ENCODE measurements at regions not wholly inside any gene's neighbourhood (a gene's known extent, or its start where the extent isn't known, plus 50 kb on each side); places are given as distances from the start of the nearest gene placed in this dataset.

DNA sequence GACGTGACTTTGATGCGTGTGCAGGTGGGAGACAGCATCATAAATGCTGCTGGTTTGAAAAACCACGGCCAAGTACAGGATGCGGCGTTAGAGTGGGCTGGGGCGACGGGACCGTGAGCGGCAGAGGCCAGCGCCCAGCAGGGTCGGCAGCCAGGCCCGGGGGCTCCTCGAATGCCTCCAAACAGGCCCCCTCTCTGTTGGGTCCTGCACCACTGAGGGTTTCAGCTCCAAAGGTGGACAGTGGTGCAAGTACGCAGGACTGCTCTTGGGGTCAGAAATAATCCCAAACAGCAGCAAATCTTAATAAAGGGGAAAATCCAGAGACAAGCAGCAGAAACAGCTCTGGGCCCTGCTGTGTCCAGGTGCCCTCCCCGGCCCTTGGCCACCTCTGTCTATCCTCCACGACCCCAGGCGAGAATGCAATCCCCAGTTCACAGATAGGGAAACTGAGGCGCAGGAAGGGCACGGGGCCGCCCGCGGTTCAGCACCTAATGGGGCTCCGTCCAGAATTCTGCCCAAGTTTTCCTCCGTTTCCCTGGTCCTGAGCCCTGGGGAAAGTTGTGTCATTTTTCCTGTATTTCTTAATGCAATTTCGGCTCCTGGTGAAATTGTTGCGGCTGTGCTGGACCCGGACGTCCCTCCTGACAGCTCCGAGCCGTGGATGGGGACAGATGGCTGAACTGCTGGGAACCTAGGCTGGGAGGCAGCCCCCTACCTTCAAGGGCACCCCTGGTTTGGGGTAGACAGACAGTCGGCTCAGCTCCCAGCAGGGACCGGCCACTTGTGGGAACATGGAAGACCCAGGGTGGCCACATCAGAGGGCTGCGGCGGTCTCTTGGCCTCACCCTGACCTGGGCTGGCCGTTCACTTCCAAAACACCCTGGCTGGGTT lies 97.4 kb downstream of the FOXL3 start:
- no peak for DNase-seq

GRCh38 chr7:388023-388960 lies 98.3 kb downstream of the FOXL3 start:
- DNase-seq, result no peak

DNA sequence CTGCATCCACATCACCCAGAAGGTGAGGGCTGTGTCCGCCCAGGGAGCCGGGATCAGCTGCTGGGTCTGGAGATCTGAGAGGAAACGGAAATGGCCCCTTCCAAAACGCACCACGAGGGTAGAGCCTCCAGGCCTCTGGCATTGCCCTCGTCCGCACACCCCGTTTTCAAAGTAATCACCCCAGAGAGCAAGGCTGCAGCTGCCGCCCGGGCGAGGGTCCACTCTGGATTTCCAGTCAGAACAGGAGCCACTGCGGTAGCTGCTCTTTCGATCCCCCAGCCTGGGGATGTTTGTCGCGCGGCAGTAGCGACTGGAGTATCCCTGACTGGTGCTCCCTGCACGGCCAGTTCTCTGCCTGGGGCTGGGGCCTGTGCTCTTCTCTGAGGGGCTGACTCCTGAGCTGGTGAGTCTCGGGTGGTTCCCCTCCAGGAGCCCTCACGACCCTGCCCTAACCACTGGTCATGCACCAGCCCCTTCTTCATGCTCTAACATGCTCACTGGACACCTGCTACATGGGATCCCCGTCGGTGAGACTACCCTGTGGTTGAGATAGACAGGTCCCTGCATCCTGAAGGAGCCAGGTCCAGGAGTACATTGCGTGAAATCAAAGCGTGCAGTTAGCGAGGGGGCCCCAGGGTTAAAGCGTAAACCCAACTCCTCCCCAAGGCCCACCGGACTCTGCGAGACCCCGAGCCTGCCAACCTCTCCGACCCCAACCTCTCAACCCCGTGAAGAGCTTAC lies 99.2 kb downstream of the FOXL3 start:
- DNase-seq, result no peak

GRCh38 chr7:389911-390601 lies 100.1 kb downstream of the FOXL3 start:
- no peak for DNase-seq

- DNase-seq, result no peak
These were observed 100.9 kb downstream of the FOXL3 start for GRCh38 chr7:390761-391410.

- DNase-seq, result no peak
These were observed 101.5 kb downstream of the FOXL3 start for GRCh38 chr7:391411-391951.

DNA sequence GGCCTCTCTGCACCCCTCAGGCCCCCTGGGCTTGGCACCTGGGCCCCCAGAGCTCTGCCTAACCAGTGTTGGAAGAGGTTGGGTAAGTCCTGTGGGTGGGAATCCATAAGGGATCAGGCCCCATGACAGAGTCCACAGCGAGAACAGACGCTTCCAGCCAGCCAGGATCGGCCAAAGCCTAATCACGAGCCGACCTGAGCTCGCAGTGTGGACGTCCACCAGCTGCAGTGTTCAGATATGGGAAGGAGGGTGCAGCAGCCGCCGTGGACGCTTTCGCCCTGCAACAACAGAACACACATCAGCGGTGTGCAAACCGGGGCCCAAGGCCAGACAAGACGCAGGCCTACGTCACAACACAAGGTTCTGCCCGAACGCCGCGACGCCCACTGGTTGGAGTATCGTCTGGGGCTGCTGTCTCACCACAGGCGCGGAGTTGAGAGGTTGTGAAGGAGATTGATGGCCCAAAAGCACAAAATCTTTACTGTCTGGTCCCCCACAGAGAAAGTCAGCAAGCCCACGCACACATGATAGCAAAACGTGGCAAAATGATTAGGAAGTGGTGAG lies 102.1 kb downstream of the FOXL3 start:
- no peak for DNase-seq

- no peak for DNase-seq
These were observed 102.9 kb downstream of the FOXL3 start for GRCh38 chr7:392822-393221.

GRCh38 chr7:395643-396042 lies 105.7 kb downstream of the FOXL3 start:
- DNase-seq, result no peak

GRCh38 chr7:398888-399287 lies 108.9 kb downstream of the FOXL3 start:
- DNase-seq, result no peak

GRCh38 chr7:400901-401485 lies 111.0 kb downstream of the FOXL3 start:
- DNase-seq, result no peak

DNA sequence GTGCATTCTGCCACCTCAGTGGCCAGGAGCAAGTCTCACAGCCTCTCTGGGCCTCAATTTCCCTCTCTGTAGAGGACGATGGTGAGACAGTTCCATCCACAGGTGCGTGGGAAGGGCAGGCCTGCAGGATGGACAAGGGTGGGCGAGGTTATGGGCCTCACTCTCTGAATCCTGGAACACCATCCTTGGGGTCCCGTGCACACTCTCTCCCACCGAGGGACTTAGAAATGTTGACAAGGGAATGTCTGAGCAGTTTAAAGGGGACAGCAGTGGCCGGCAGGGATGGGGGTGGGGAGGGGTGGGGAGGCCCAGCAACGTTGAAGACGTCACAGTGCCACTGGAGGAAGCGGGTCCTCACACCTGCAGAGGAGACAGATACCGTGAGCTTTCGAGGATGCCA lies 111.5 kb downstream of the FOXL3 start:
- no peak for DNase-seq

GRCh38 chr7:404812-405488 lies 114.7 kb downstream of the PDGFA start:
- no peak for DNase-seq

GRCh38 chr7:405489-406211 lies 114.0 kb downstream of the PDGFA start:
- DNase-seq, result no peak

GRCh38 chr7:407721-408539 lies 111.7 kb downstream of the PDGFA start:
- DNase-seq, result no peak

DNA sequence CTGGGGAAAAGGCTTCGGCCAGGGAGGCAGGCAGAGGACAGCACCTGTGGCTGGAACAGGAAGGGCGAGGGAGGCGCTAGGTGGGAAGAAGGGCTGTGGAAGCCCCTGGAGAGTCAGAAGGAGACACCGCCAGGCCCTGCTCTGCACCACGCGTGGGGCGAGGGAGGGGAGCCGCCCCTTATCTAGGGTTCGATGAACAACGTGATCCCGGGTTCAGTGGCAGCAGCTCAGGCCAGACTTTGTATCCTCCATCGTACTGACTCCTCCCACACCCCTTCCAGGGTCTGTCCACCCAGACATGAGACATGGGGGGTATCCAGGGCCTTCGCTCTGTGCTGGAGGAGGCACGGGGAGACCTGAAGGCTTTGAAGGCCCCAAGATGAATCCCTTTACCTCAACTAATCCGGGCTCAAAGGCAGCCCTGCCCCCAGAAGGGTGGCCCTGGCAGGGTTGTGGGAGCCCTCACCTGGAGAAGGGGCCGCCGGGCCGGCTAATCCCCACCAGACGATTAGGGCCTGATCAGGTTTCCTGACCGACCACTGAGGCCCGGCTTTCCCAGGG lies 110.8 kb downstream of the PDGFA start:
- no peak for DNase-seq

DNA sequence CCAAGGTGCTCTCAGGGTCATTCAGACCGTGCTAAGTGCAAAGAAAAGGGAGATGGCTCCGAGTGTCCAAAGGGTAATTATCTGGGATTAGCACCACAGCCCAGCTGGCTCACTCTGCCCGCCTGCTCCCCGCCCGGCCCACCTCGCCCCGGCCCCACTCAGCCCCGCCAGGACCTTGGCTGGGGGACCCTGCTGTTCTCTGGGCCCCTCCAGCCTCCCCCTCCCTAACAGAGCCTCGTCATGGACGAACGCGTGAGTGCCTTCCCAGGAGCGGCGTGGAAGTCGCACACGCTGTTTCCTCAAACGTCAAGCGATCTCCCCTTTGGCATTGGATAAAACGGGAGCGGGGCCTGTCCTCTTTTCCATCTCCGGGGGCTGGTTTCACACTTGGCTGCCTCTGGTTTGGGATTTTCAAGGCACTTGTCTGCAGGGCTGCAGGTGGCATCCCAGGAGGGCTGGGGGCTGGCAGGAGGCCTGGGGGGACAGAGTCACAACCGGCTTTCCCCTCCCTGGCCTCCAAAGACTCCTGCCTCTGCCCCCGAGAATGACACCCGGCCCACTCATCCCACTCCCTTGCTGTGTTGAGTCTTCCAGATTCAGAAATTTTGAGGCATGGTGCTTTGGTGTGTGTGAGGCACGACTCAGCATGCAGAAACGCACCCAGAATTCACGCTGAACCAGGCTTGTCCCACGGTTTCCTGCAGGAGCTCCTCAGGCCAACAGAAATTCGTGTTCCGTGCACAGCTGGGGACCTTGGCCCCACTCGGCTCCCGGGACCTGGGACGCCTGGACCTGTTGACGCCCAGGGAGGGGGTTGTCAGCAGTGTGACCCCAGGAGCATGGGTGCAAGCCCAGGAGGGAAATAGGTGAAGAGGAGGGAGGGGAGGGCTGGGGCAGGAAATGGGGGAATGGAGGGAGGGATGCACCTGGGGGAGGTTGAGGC lies 110.0 kb downstream of the PDGFA start:
- DNase-seq, result no peak

Measured in stimulated activated CD4-positive, alpha-beta T cell treated with anti-CD3 and anti-CD28 coated beads, Interleukin-2, amount 100 ng/mL, for 24 hours (primary cell).